Neural progenitor cell (in vitro differentiated cells): ENCODE measurements at regions not wholly inside any gene's neighbourhood (a gene's known extent, or its start where the extent isn't known, plus 50 kb on each side); places are given as distances from the start of the nearest gene placed in this dataset.

ENCODE experiments used
- DNase-seq: peaks from one replicate; pipeline ENCODE4 v3.0.0-alpha.2; 2016; ENCODE audit warnings: low spot score
- H2AFZ ChIP-seq: fragments of 200-600 bp; sonication (generic); replicated peaks from 2 replicates; pipeline ENCODE4 v1.6.1; 2016; ENCODE audit warnings: antibody characterized with exemption
- H3F3A ChIP-seq: fragments of 200-600 bp; sonication (generic); 2 replicates; pipeline ENCODE4 v1.6.1; 2016; ENCODE audit warnings: antibody characterized with exemption, low read depth
- H3K27ac ChIP-seq: fragments of 200-600 bp; sonication (generic); 2 replicates; pipeline ENCODE4 v1.5.1; 2016; ENCODE audit warnings: mild to moderate bottlenecking
- H3K27me3 ChIP-seq: fragments of 200-600 bp; sonication (generic); 2 replicates; pipeline ENCODE4 v1.6.1; 2016; ENCODE audit warnings: mild to moderate bottlenecking, moderate library complexity
- H3K36me3 ChIP-seq: fragments of 200-600 bp; sonication (generic); 2 replicates; pipeline ENCODE4 v1.5.1; 2016
- H3K4me1 ChIP-seq: fragments of 200-600 bp; sonication (generic); 2 replicates; pipeline ENCODE4 v1.6.1; 2016; ENCODE audit warnings: mixed run types
- H3K4me2 ChIP-seq: fragments of 200-600 bp; sonication (generic); 2 replicates; pipeline ENCODE4 v1.6.1; 2016
- H3K4me3 ChIP-seq: fragments of 200-600 bp; sonication (generic); 2 replicates; pipeline ENCODE4 v1.5.1; 2016
- H3K79me2 ChIP-seq: fragments of 200-600 bp; sonication (generic); 2 replicates; pipeline ENCODE4 v1.6.1; 2016; ENCODE audit warnings: low read depth
- H3K9ac ChIP-seq: fragments of 200-600 bp; sonication (generic); 2 replicates; pipeline ENCODE4 v1.6.1; 2016
- H3K9me3 ChIP-seq: fragments of 200-600 bp; sonication (generic); 2 replicates; pipeline ENCODE4 v1.5.1; 2016; ENCODE audit warnings: low read depth
- H4K20me1 ChIP-seq: fragments of 200-600 bp; sonication (generic); 2 replicates; pipeline ENCODE4 v1.6.1; 2016; ENCODE audit warnings: low read depth
- H3K27ac Mint-ChIP-seq: 3 replicates; pipeline ENCODE4 v1.8.0; 2021; ENCODE audit warnings: mixed read lengths
- H3K27me3 Mint-ChIP-seq: 2 replicates; pipeline ENCODE4 v1.8.0; 2022; ENCODE audit warnings: low read depth, mild to moderate bottlenecking, inconsistent platforms, moderate library complexity, mixed read lengths; ENCODE audit not compliant: insufficient read depth
- H3K36me3 Mint-ChIP-seq: 3 replicates; pipeline ENCODE4 v1.8.0; 2021; ENCODE audit warnings: mixed read lengths
- H3K4me1 Mint-ChIP-seq: 3 replicates; pipeline ENCODE4 v1.8.0; 2021; ENCODE audit warnings: mixed read lengths
- H3K4me3 Mint-ChIP-seq: 3 replicates; pipeline ENCODE4 v1.8.0; 2021; ENCODE audit warnings: mild to moderate bottlenecking, moderate library complexity, mixed read lengths
- H3K9me3 Mint-ChIP-seq: 3 replicates; pipeline ENCODE4 v1.8.0; 2020; ENCODE audit warnings: mixed read lengths
- CTCF ChIP-seq: fragments of 200-600 bp; sonication (generic); IDR thresholded peaks from 2 replicates; pipeline ENCODE4 v1.5.1; 2017; ENCODE audit warnings: antibody characterized with exemption, mild to moderate bottlenecking
- EZH2 ChIP-seq: fragments of 200-600 bp; sonication (generic); IDR thresholded peaks from 2 replicates; pipeline ENCODE4 v1.6.1; 2017; ENCODE audit warnings: antibody characterized with exemption, mild to moderate bottlenecking, moderate library complexity
- EZH2phosphoT487 ChIP-seq: fragments of 200-600 bp; sonication (generic); IDR thresholded peaks from 2 replicates; pipeline ENCODE4 v1.6.1; 2017; ENCODE audit warnings: antibody characterized with exemption

DNA sequence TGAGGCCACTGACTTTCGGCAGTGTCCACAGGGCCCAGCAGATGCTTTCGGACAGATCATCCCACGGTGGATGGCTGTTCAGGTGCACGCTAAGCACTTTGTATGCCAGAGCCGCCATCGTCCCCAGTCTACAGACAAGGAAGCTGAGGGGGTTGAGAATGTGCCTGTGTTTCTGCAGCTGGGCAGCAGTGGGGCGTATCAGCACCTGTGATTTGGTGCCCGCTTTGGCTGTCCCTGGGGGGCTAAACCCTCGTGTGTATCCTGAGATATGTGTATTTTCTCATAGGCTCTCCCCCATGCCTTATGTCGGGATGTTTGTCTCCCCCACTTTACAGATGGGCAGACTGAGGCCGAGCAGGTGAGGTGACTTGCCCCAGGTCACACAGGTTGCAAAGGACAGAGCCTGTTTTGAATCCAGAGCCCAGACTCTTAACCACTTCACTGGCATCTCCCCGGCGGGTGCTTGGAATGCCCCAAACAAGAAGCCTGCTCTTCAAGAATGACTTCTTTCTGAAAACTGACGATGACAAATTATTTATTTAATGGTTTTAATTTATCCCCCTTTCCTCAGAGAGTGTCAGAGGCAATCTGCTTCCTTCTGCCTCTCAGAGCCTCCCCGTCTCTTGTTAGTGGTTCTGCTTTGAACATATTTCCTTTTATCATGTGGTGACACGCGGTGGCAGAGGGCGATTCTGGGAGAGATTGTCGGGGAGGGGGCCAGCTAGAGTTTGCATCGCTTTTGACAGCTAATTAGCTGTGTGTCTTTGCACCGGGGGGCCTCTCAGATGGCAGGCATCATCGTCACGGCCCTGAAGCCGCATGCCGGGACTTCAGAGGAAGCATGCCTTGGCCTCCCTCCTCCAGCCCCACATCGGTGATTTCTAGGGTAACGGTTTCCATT, 149.6 kb upstream of the CIBAR2 start:
- no peak overlapping the region for H3K4me3 ChIP-seq
- H3F3A ChIP-seq, result peaks cover 3% of the 10 kb centered on the region
- peaks cover 4% of the 10 kb centered on the region for H3K36me3 Mint-ChIP-seq
- no peak for DNase-seq
- no peaks in the 10 kb centered on the region for H3K9me3 ChIP-seq
- H3K4me3 Mint-ChIP-seq, result no peak overlapping the region
- no peaks in the 10 kb centered on the region for H4K20me1 ChIP-seq
- peaks cover 10% of the 10 kb centered on the region for H3K27me3 Mint-ChIP-seq
- H3K27ac ChIP-seq, result no peak overlapping the region
- no peak overlapping the region for H3K4me2 ChIP-seq
- no peaks in the 10 kb centered on the region for H3K27me3 ChIP-seq
- no peak for TF ChIP-seq CTCF
- H3K4me1 Mint-ChIP-seq, result peaks cover 64% of the 10 kb centered on the region
- H2AFZ ChIP-seq, result no peak overlapping the region
- no peaks in the 10 kb centered on the region for H3K9me3 Mint-ChIP-seq
- H3K27ac Mint-ChIP-seq, result no peak overlapping the region
- no peaks in the 10 kb centered on the region for H3K36me3 ChIP-seq
- H3K4me1 ChIP-seq, result peaks cover 29% of the 10 kb centered on the region
- no peak overlapping the region for H3K9ac ChIP-seq
- H3K79me2 ChIP-seq, result no peaks in the 10 kb centered on the region

DNA sequence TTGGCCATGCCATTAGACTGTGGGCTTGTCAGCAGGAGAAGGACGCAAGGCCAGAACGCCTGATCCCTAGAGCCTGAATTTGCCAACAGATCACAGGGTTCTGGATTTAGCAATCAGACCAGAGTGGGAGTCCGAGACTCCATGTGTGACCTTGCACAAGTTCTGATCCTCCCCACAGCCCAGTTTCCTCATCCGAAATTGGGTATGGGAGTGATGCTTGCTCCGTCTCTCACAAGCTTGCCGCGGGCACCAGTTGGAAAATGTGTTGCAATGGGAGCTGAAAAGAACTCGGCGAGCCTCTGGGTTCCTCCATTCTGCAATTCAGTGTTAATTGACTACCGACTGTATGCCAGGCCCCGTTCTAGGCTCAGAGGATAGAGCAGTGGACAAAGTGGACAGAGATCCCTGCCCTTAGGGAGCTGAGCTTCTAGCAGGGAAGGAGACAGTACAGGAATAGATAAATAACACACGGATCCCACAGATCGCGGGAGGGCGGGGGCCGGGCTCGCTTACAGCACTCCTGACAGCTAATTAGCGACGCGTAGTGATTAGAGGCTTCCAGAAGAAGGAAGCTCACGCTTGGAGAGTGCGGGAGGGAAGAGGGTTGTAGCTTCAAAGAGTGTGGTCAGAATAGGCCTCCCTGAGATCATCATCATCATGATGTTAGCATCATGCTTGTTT, 150.4 kb upstream of the CIBAR2 start:
- Histone ChIP-seq H3K9ac (no peak overlapping the region), H3K27me3 (no peaks in the 10 kb centered on the region), H3K9me3 (no peaks in the 10 kb centered on the region), H3K4me2 (no peak overlapping the region), H3K79me2 (no peaks in the 10 kb centered on the region), H3K4me3 (no peak overlapping the region), H3F3A (peaks cover 3% of the 10 kb centered on the region), H3K36me3 (no peaks in the 10 kb centered on the region), H4K20me1 (no peaks in the 10 kb centered on the region), H3K27ac (no peak overlapping the region), H3K4me1 (peaks cover 29% of the 10 kb centered on the region), H2AFZ (no peak overlapping the region)
- Mint-ChIP-seq H3K36me3 (peaks cover 4% of the 10 kb centered on the region), H3K27me3 (peaks cover 10% of the 10 kb centered on the region), H3K4me1 (peaks cover 60% of the 10 kb centered on the region), H3K9me3 (no peaks in the 10 kb centered on the region), H3K4me3 (no peak overlapping the region), H3K27ac (peak overlapping the region; percentile 72)
- no peak for TF ChIP-seq EZH2phosphoT487
- TF ChIP-seq EZH2, result no peak
- TF ChIP-seq CTCF, result no peak
- DNase-seq, result no peak

- Histone ChIP-seq H3K79me2 (no peaks in the 10 kb centered on the region), H3K27me3 (no peaks in the 10 kb centered on the region), H4K20me1 (no peaks in the 10 kb centered on the region), H3K9ac (no peak overlapping the region), H3K9me3 (no peaks in the 10 kb centered on the region), H2AFZ (no peak overlapping the region), H3K4me1 (peaks cover 25% of the 10 kb centered on the region), H3K4me3 (no peak overlapping the region), H3K4me2 (no peak overlapping the region), H3K27ac (no peak overlapping the region), H3K36me3 (no peaks in the 10 kb centered on the region), H3F3A (peaks cover 2% of the 10 kb centered on the region)
- peaks cover 4% of the 10 kb centered on the region for H3K36me3 Mint-ChIP-seq
- peak overlapping the region; percentile 72 for H3K27ac Mint-ChIP-seq
- no peaks in the 10 kb centered on the region for H3K9me3 Mint-ChIP-seq
- H3K27me3 Mint-ChIP-seq, result peaks cover 11% of the 10 kb centered on the region
- TF ChIP-seq EZH2phosphoT487 (no peak), CTCF (no peak), EZH2 (no peak)
- H3K4me3 Mint-ChIP-seq, result no peak overlapping the region
- H3K4me1 Mint-ChIP-seq, result peaks cover 55% of the 10 kb centered on the region
- no peak for DNase-seq
Measured at GRCh38 chr16:85263239-85263585, 150.9 kb upstream of the CIBAR2 start.
